ENCODE measurements at regions not wholly inside any gene's neighbourhood (a gene's known extent, or its start where the extent isn't known, plus 50 kb on each side); places are given as distances from the start of the nearest gene placed in this dataset.

- TF ChIP-seq, protein P1, sequence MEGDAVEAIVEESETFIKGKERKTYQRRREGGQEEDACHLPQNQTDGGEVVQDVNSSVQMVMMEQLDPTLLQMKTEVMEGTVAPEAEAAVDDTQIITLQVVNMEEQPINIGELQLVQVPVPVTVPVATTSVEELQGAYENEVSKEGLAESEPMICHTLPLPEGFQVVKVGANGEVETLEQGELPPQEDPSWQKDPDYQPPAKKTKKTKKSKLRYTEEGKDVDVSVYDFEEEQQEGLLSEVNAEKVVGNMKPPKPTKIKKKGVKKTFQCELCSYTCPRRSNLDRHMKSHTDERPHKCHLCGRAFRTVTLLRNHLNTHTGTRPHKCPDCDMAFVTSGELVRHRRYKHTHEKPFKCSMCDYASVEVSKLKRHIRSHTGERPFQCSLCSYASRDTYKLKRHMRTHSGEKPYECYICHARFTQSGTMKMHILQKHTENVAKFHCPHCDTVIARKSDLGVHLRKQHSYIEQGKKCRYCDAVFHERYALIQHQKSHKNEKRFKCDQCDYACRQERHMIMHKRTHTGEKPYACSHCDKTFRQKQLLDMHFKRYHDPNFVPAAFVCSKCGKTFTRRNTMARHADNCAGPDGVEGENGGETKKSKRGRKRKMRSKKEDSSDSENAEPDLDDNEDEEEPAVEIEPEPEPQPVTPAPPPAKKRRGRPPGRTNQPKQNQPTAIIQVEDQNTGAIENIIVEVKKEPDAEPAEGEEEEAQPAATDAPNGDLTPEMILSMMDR (IDR thresholded peaks at IDR 0.05; ENCODE audit: low read depth, low read length, missing input control): no peak
- TF ChIP-seq, protein P2, sequence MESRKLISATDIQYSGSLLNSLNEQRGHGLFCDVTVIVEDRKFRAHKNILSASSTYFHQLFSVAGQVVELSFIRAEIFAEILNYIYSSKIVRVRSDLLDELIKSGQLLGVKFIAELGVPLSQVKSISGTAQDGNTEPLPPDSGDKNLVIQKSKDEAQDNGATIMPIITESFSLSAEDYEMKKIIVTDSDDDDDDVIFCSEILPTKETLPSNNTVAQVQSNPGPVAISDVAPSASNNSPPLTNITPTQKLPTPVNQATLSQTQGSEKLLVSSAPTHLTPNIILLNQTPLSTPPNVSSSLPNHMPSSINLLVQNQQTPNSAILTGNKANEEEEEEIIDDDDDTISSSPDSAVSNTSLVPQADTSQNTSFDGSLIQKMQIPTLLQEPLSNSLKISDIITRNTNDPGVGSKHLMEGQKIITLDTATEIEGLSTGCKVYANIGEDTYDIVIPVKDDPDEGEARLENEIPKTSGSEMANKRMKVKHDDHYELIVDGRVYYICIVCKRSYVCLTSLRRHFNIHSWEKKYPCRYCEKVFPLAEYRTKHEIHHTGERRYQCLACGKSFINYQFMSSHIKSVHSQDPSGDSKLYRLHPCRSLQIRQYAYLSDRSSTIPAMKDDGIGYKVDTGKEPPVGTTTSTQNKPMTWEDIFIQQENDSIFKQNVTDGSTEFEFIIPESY (IDR thresholded peaks at IDR 0.05): no peak
- TF ChIP-seq YY1 (IDR thresholded peaks at IDR 0.05) (no peak), TAF1 (conservative IDR thresholded peaks at IDR 0.05) (no peak), JUND (IDR thresholded peaks at IDR 0.05) (no peak), RAD21 (IDR thresholded peaks at IDR 0.05) (no peak), HNF4A (conservative IDR thresholded peaks at IDR 0.05) (no peak)
Observed at GRCh38 chr12:116444590-116444943, 114.6 kb upstream of the MAP1LC3B2 start.
